IMR-90 (cell line): ENCODE measurements at regions not wholly inside any gene's neighbourhood (a gene's known extent, or its start where the extent isn't known, plus 50 kb on each side); places are given as distances from the start of the nearest gene placed in this dataset.

Source experiments
- ATAC-seq: fragments of 200-7000 bp; cut with Tn5 transposase; 2 replicates; pipeline ENCODE4 v1.9.1; 2020; ENCODE audit warnings: low read depth, mild to moderate bottlenecking, moderate library complexity
- BruUV-seq: library from RNA; stranded (reverse); fragments of 400-500 nt; replicated peaks from 2 replicates; lab custom pipeline; 2021; lab: Mats Ljungman, UMichigan
- CTCF ChIA-PET: fragments of 300-600 bp; formaldehyde crosslinking; extraction: SDS; loops from one replicate; lab custom pipeline; 2021; ENCODE audit warnings: antibody characterized with exemption; lab: Yijun Ruan, JAX
- POLR2A ChIA-PET: fragments of 300-600 bp; sonication (Branson Sonifier 250); formaldehyde crosslinking; loops from one replicate; lab custom pipeline; 2022; ENCODE audit warnings: antibody characterized with exemption; ENCODE audit not compliant: unreplicated experiment; lab: Charles Lee
- DNase-seq: peaks from one replicate; pipeline ENCODE4 v3.0.0; 2013
- H2AFZ ChIP-seq: replicated peaks from 2 replicates; pipeline ENCODE3; 2013; ENCODE audit warnings: low read length, mild to moderate bottlenecking; ENCODE audit not compliant: poor library complexity
- H2AK5ac ChIP-seq: 2 replicates; pipeline ENCODE4 v1.6.1; 2013; ENCODE audit warnings: low read depth, low read length, inconsistent platforms
- H2AK9ac ChIP-seq: replicated peaks from 2 replicates; pipeline ENCODE3; 2013; ENCODE audit warnings: mild to moderate bottlenecking, low read depth, low read length, moderate library complexity; ENCODE audit not compliant: poor library complexity
- H2BK120ac ChIP-seq: 2 replicates; pipeline ENCODE4 v1.6.1; 2013; ENCODE audit warnings: low read depth, low read length, inconsistent platforms
- H2BK15ac ChIP-seq: 3 replicates; pipeline ENCODE4 v1.6.1; 2013; ENCODE audit warnings: low read depth, low read length, inconsistent platforms
- H2BK20ac ChIP-seq: 2 replicates; pipeline ENCODE4 v1.6.1; 2013; ENCODE audit warnings: low read depth, mild to moderate bottlenecking, inconsistent platforms, low read length, moderate library complexity
- H2BK5ac ChIP-seq: 2 replicates; pipeline ENCODE4 v1.6.1; 2013; ENCODE audit warnings: mild to moderate bottlenecking, low read depth, low read length, inconsistent platforms; ENCODE audit not compliant: poor library complexity, severe bottlenecking
- H3K14ac ChIP-seq: replicated peaks from 2 replicates; pipeline ENCODE4 v1.6.1; 2013; ENCODE audit warnings: low read depth, low read length, inconsistent platforms
- H3K18ac ChIP-seq: 2 replicates; pipeline ENCODE4 v1.6.1; 2013; ENCODE audit warnings: low read depth, low read length, control low read depth
- H3K23ac ChIP-seq: 2 replicates; pipeline ENCODE4 v1.6.1; 2013; ENCODE audit warnings: low read depth, low read length, inconsistent platforms
- H3K27ac ChIP-seq: 2 replicates; pipeline ENCODE4 v1.5.1; 2013; ENCODE audit warnings: mild to moderate bottlenecking, control low read depth, low read length; ENCODE audit not compliant: insufficient read depth
- H3K27me3 ChIP-seq: 2 replicates; pipeline ENCODE4 v1.6.1; 2013; ENCODE audit warnings: low read length; ENCODE audit not compliant: control insufficient read depth, insufficient read depth
- H3K36me3 ChIP-seq: 2 replicates; pipeline ENCODE4 v1.6.1; 2013; ENCODE audit warnings: low read length, mixed read lengths; ENCODE audit not compliant: control insufficient read depth, insufficient read depth
- H3K4ac ChIP-seq: 2 replicates; pipeline ENCODE4 v1.6.1; 2013; ENCODE audit warnings: low read depth, low read length, inconsistent platforms
- H3K4me1 ChIP-seq: 2 replicates; pipeline ENCODE4 v1.6.1; 2013; ENCODE audit warnings: low read length, mixed read lengths; ENCODE audit not compliant: control insufficient read depth, insufficient read depth
- H3K4me2 ChIP-seq: 2 replicates; pipeline ENCODE4 v1.6.1; 2013; ENCODE audit warnings: low read depth, mild to moderate bottlenecking, control low read depth, low read length, moderate library complexity
- H3K4me3 ChIP-seq: 2 replicates; pipeline ENCODE4 v1.5.1; 2013; ENCODE audit warnings: low read depth, mild to moderate bottlenecking, control low read depth, low read length, moderate library complexity; ENCODE audit not compliant: insufficient read depth
- H3K56ac ChIP-seq: 2 replicates; pipeline ENCODE4 v1.6.1; 2013; ENCODE audit warnings: low read length, inconsistent platforms; ENCODE audit not compliant: insufficient read depth; ENCODE audit errors: extremely low read depth
- H3K79me1 ChIP-seq, 2 experiments: 2 replicates each; pipeline ENCODE4 v1.6.1; 2013; ENCODE audit warnings: low read length in 2 of 2, inconsistent platforms in 1 of 2, low read depth in 1 of 2
- H3K9ac ChIP-seq: 2 replicates; pipeline ENCODE4 v1.6.1; 2013; ENCODE audit warnings: low read depth, low read length, control low read depth
- H3K9me1 ChIP-seq: 2 replicates; pipeline ENCODE4 v1.6.1; 2013; ENCODE audit warnings: low read length, inconsistent platforms; ENCODE audit not compliant: insufficient read depth
- H3K9me3 ChIP-seq: 2 replicates; pipeline ENCODE4 v1.6.1; 2013; ENCODE audit warnings: low read length; ENCODE audit not compliant: control insufficient read depth, insufficient read depth
- H4K20me1 ChIP-seq: 2 replicates; pipeline ENCODE4 v1.6.1; 2013; ENCODE audit warnings: low read length, inconsistent platforms; ENCODE audit not compliant: insufficient read depth
- H4K5ac ChIP-seq: 2 replicates; pipeline ENCODE4 v1.6.1; 2013; ENCODE audit warnings: mild to moderate bottlenecking, low read depth, low read length, control low read depth
- H4K8ac ChIP-seq, 2 experiments: 2 replicates each; pipeline ENCODE4 v1.6.1; 2013; ENCODE audit warnings: low read depth in 2 of 2, low read length in 2 of 2, control low read depth in 1 of 2, inconsistent platforms in 1 of 2
- H4K91ac ChIP-seq: 2 replicates; pipeline ENCODE4 v1.6.1; 2013; ENCODE audit warnings: low read depth, low read length, inconsistent platforms; ENCODE audit not compliant: insufficient read depth
- BHLHE40 ChIP-seq: fragments of 150-350 bp; IDR thresholded peaks from 2 replicates; pipeline ENCODE4 v1.6.1; 2016; ENCODE audit warnings: mild to moderate bottlenecking, low read depth, low read length
- CEBPB ChIP-seq: IDR thresholded peaks from 2 replicates; pipeline ENCODE4 v1.6.1; 2012; ENCODE audit warnings: low read depth, low read length, improper control_type of control experiment
- CHD1 ChIP-seq: IDR thresholded peaks from 2 replicates; pipeline ENCODE4 v1.6.1; 2012; ENCODE audit warnings: low read depth, low read length, improper control_type of control experiment
- FOS ChIP-seq: fragments of 150-350 bp; IDR thresholded peaks from 2 replicates; pipeline ENCODE4 v1.6.1; 2016; ENCODE audit warnings: low read depth, low read length
- MAFK ChIP-seq: IDR thresholded peaks from 2 replicates; pipeline ENCODE4 v1.6.1; 2012; ENCODE audit warnings: low read depth, low read length, improper control_type of control experiment
- MAZ ChIP-seq: IDR thresholded peaks from 2 replicates; pipeline ENCODE4 v1.6.1; 2012; ENCODE audit warnings: low read depth, mild to moderate bottlenecking, low read length, improper control_type of control experiment, moderate library complexity, borderline replicate concordance
- MXI1 ChIP-seq: IDR thresholded peaks from 2 replicates; pipeline ENCODE4 v1.6.1; 2012; ENCODE audit warnings: low read depth, mild to moderate bottlenecking, low read length, moderate library complexity, borderline replicate concordance
- NFE2L2 ChIP-seq: fragments of 150-350 bp; IDR thresholded peaks from 2 replicates; pipeline ENCODE4 v1.6.1; 2016; ENCODE audit warnings: low read depth, mild to moderate bottlenecking, low read length
- POLR2A ChIP-seq: IDR thresholded peaks from 2 replicates; pipeline ENCODE4 v1.6.1; 2012; ENCODE audit warnings: mild to moderate bottlenecking, low read depth, low read length
- RAD21 ChIP-seq: IDR thresholded peaks from 2 replicates; pipeline ENCODE4 v1.6.1; 2012; ENCODE audit warnings: low read length, improper control_type of control experiment
- RCOR1 ChIP-seq: IDR thresholded peaks from 2 replicates; pipeline ENCODE4 v1.6.1; 2012; ENCODE audit warnings: mild to moderate bottlenecking, low read length, improper control_type of control experiment; ENCODE audit not compliant: insufficient replicate concordance
- RFX5 ChIP-seq: IDR thresholded peaks from 2 replicates; pipeline ENCODE4 v1.8.0; 2012; ENCODE audit warnings: low read depth, mild to moderate bottlenecking, low read length, moderate library complexity
- SMC3 ChIP-seq: fragments of 150-350 bp; IDR thresholded peaks from 2 replicates; pipeline ENCODE4 v1.6.1; 2016; ENCODE audit warnings: low read depth, mild to moderate bottlenecking, antibody characterized with exemption, low read length, moderate library complexity
- WGBS, 2 experiments: methylation state at CpG; one replicate each; pipeline versions ENCODE4 v1.1.5 to v1.1.7; 2013; ENCODE audit warnings: missing lambda C conversion rate in 2 of 2; ENCODE audit not compliant: insufficient read length in 1 of 2; ENCODE audit errors: extremely low coverage in 2 of 2; 5-methylcytosine and 5-hydroxymethylcytosine counted together
- dilution Hi-C: fragments of 300-500 bp; cut with HindIII; formaldehyde crosslinking; loops from one replicate; pipeline ENCODE4 v1.14.3; 2018; ENCODE audit warnings: low sequenced_read_pairs; ENCODE audit not compliant: unreplicated experiment
- in situ Hi-C: fragments of 300-500 bp; cut with MboI; formaldehyde crosslinking; loops from 3 replicates; pipeline ENCODE4 v1.14.3; 2019; ENCODE audit warnings: low sequenced_read_pairs, inconsistent platforms, mixed read lengths
- intact Hi-C: fragments of 100-400 bp; cut with micrococcal nuclease; formaldehyde crosslinking; loops from 2 replicates; pipeline ENCODE4 v1.10.0; 2022
- TF ChIP-seq, protein P1 (sequence below): fragments of 150-350 bp; IDR thresholded peaks from 2 replicates; pipeline ENCODE4 v1.6.1; 2016; ENCODE audit warnings: low read depth, mild to moderate bottlenecking, low read length, moderate library complexity, borderline replicate concordance
- TF ChIP-seq, protein P2 (sequence below): conservative IDR thresholded peaks from 2 replicates; pipeline ENCODE4 v1.5.1; 2012; ENCODE audit warnings: mild to moderate bottlenecking, low read depth, low read length, improper control_type of control experiment
- TF ChIP-seq, protein P3 (sequence below): fragments of 150-350 bp; IDR thresholded peaks from 2 replicates; pipeline ENCODE4 v1.6.1; 2017; ENCODE audit warnings: mild to moderate bottlenecking, antibody characterized with exemption, low read length, low read depth

DNA sequence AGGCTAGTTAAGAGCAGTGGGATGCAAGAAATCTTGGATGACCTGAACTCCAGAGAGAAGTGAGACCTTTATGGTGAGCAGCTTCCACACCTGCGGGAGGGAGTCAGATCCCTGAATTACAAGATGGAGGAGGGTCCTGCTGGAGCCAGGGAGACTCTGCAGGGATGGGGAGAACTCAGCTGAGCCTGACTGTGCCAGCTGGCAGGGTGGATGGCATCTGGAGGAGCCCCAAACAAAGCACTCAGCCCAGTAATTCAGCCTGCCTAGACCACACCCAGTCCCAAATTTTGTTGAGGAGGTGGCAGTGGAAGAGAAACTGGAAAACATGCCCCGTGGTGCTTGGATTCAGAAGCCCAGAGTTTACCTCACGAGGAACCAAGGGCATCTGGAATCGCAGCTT lies 208.2 kb downstream of the WDR11 start:
- no peak overlapping the region for H3K56ac ChIP-seq
- CTCF ChIA-PET = no interaction called here
- H3K27ac ChIP-seq = no peak overlapping the region
- intact Hi-C loops (no loop called here), in situ Hi-C loops (no loop called here), dilution Hi-C loops (no loop called here)
- no peak for DNase-seq
- H4K91ac ChIP-seq = no peak overlapping the region
- no peak overlapping the region for H3K18ac ChIP-seq
- no peak overlapping the region for H2BK120ac ChIP-seq
- no peaks in the 10 kb centered on the region for H3K4me1 ChIP-seq
- H3K9ac ChIP-seq = no peak overlapping the region
- no peaks in the 10 kb centered on the region for H3K27me3 ChIP-seq
- WGBS, 2 experiments = no CpG with 5 or more reads among the region's 4 CpGs
- H3K9me1 ChIP-seq = no peaks in the 10 kb centered on the region
- H2BK15ac ChIP-seq = no peak overlapping the region
- no peak overlapping the region for H3K4me2 ChIP-seq
- H3K23ac ChIP-seq = no peak overlapping the region
- no peak overlapping the region for H3K14ac ChIP-seq
- no peak overlapping the region for H2AK5ac ChIP-seq
- TF ChIP-seq BHLHE40 (no peak), SMC3 (no peak), RAD21 (no peak), NFE2L2 (no peak), RFX5 (no peak), MXI1 (no peak), CEBPB (no peak), MAZ (no peak), RCOR1 (no peak), MAFK (no peak), POLR2A (no peak), FOS (no peak), CHD1 (no peak)
- TF ChIP-seq, protein P1, sequence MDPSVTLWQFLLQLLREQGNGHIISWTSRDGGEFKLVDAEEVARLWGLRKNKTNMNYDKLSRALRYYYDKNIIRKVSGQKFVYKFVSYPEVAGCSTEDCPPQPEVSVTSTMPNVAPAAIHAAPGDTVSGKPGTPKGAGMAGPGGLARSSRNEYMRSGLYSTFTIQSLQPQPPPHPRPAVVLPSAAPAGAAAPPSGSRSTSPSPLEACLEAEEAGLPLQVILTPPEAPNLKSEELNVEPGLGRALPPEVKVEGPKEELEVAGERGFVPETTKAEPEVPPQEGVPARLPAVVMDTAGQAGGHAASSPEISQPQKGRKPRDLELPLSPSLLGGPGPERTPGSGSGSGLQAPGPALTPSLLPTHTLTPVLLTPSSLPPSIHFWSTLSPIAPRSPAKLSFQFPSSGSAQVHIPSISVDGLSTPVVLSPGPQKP = no peak
- TF ChIP-seq, protein P2, sequence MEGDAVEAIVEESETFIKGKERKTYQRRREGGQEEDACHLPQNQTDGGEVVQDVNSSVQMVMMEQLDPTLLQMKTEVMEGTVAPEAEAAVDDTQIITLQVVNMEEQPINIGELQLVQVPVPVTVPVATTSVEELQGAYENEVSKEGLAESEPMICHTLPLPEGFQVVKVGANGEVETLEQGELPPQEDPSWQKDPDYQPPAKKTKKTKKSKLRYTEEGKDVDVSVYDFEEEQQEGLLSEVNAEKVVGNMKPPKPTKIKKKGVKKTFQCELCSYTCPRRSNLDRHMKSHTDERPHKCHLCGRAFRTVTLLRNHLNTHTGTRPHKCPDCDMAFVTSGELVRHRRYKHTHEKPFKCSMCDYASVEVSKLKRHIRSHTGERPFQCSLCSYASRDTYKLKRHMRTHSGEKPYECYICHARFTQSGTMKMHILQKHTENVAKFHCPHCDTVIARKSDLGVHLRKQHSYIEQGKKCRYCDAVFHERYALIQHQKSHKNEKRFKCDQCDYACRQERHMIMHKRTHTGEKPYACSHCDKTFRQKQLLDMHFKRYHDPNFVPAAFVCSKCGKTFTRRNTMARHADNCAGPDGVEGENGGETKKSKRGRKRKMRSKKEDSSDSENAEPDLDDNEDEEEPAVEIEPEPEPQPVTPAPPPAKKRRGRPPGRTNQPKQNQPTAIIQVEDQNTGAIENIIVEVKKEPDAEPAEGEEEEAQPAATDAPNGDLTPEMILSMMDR = no peak
- TF ChIP-seq, protein P3, sequence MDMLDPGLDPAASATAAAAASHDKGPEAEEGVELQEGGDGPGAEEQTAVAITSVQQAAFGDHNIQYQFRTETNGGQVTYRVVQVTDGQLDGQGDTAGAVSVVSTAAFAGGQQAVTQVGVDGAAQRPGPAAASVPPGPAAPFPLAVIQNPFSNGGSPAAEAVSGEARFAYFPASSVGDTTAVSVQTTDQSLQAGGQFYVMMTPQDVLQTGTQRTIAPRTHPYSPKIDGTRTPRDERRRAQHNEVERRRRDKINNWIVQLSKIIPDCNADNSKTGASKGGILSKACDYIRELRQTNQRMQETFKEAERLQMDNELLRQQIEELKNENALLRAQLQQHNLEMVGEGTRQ = no peak
- H2AK9ac ChIP-seq = no peak overlapping the region
- H3K4ac ChIP-seq = no peak overlapping the region
- H2BK20ac ChIP-seq = no peak overlapping the region
- no peaks in the 10 kb centered on the region for H3K79me1 ChIP-seq
- no peak overlapping the region for H4K5ac ChIP-seq
- H3K9me3 ChIP-seq = peaks cover 15% of the 10 kb centered on the region
- H4K20me1 ChIP-seq = no peaks in the 10 kb centered on the region
- H3K4me3 ChIP-seq = no peak overlapping the region
- H3K36me3 ChIP-seq = no peaks in the 10 kb centered on the region
- H2AFZ ChIP-seq = no peak overlapping the region
- no peak for ATAC-seq
- POLR2A ChIA-PET = no interaction called here
- no peak overlapping the region for H2BK5ac ChIP-seq
- H4K8ac ChIP-seq = no peak overlapping the region
- BruUV-seq = no TSS peak
